OCI-LY7 (cell line): ENCODE measurements at regions not wholly inside any gene's neighbourhood (a gene's known extent, or its start where the extent isn't known, plus 50 kb on each side); places are given as distances from the start of the nearest gene placed in this dataset.

Experiments used
- BruUV-seq: library from RNA; stranded (reverse); fragments of 400-500 nt; replicated peaks from 2 replicates; lab custom pipeline; 2021; lab: Mats Ljungman, UMichigan
- CTCF ChIA-PET: fragments of 300-600 bp; sonication (Branson Sonifier 250); formaldehyde crosslinking; loops from one replicate; lab custom pipeline; 2022; ENCODE audit warnings: antibody characterized with exemption; ENCODE audit not compliant: unreplicated experiment; lab: Charles Lee
- POLR2A ChIA-PET: fragments of 300-600 bp; sonication (Branson Sonifier 250); formaldehyde crosslinking; loops from one replicate; lab custom pipeline; 2022; ENCODE audit warnings: antibody characterized with exemption; lab: Charles Lee
- DNase-seq: peaks from one replicate; pipeline ENCODE4 v3.0.0-alpha.2; 2015; ENCODE audit warnings: low spot score
- H2AFZ ChIP-seq: fragments of 200-600 bp; sonication (generic), shearing (Covaris generic); 2 replicates; pipeline ENCODE4 v1.6.1; 2014; ENCODE audit warnings: mild to moderate bottlenecking, antibody characterized with exemption, low read length, moderate library complexity
- H3K27ac ChIP-seq: fragments of 200-600 bp; sonication (generic); 2 replicates; pipeline ENCODE4 v1.5.1; 2014; ENCODE audit warnings: mixed run types, low read depth, mild to moderate bottlenecking, moderate library complexity, low read length, inconsistent platforms; ENCODE audit not compliant: poor library complexity, severe bottlenecking
- H3K36me3 ChIP-seq: fragments of 200-600 bp; sonication (generic); 2 replicates; pipeline ENCODE4 v1.6.1; 2014; ENCODE audit warnings: mild to moderate bottlenecking, antibody characterized with exemption, low read length, moderate library complexity, mixed read lengths; ENCODE audit not compliant: insufficient read depth
- H3K4me1 ChIP-seq: fragments of 200-600 bp; sonication (generic); 2 replicates; pipeline ENCODE4 v1.5.1; 2014; ENCODE audit warnings: mild to moderate bottlenecking, low read length; ENCODE audit not compliant: insufficient read depth, poor library complexity, severe bottlenecking
- H3K4me2 ChIP-seq: fragments of 200-600 bp; sonication (generic); 2 replicates; pipeline ENCODE4 v1.6.1; 2014; ENCODE audit warnings: mild to moderate bottlenecking, low read length
- H3K4me3 ChIP-seq: fragments of 200-600 bp; sonication (generic); 2 replicates; pipeline ENCODE4 v1.5.1; 2014; ENCODE audit warnings: mild to moderate bottlenecking, low read depth, low read length; ENCODE audit not compliant: poor library complexity, severe bottlenecking
- H3K79me2 ChIP-seq: fragments of 200-600 bp; sonication (generic); 2 replicates; pipeline ENCODE4 v1.6.1; 2016; ENCODE audit warnings: low read depth, mild to moderate bottlenecking, low read length, moderate library complexity, mixed read lengths; ENCODE audit not compliant: insufficient read depth
- H3K9me2 ChIP-seq: fragments of 200-600 bp; sonication (generic); 2 replicates; pipeline ENCODE4 v1.6.1; 2016; ENCODE audit warnings: mild to moderate bottlenecking, low read length, mixed read lengths; ENCODE audit not compliant: insufficient read depth
- H3K9me3 ChIP-seq: fragments of 200-600 bp; sonication (generic); 2 replicates; pipeline ENCODE4 v1.6.1; 2014; ENCODE audit warnings: mild to moderate bottlenecking, mixed run types, low read length, mixed read lengths
- H4K20me1 ChIP-seq: fragments of 200-600 bp; sonication (generic); 2 replicates; pipeline ENCODE4 v1.6.1; 2014; ENCODE audit warnings: mild to moderate bottlenecking, antibody characterized with exemption, low read length, moderate library complexity, mixed read lengths; ENCODE audit not compliant: insufficient read depth
- CTCF ChIP-seq: fragments of 200-600 bp; sonication (generic); conservative IDR thresholded peaks from 2 replicates; pipeline ENCODE4 v1.5.1; 2014; ENCODE audit warnings: mild to moderate bottlenecking, antibody characterized with exemption, low read length, moderate library complexity, mixed read lengths
- EZH2phosphoT487 ChIP-seq: fragments of 200-600 bp; sonication (generic); IDR thresholded peaks from 2 replicates; pipeline ENCODE4 v1.6.1; 2018; ENCODE audit warnings: low read depth, borderline replicate concordance, mild to moderate bottlenecking, mixed run types, antibody characterized with exemption, low read length, moderate library complexity, mixed read lengths
- intact Hi-C: fragments of 100-400 bp; cut with micrococcal nuclease; formaldehyde crosslinking; loops from one replicate; pipeline ENCODE4 v1.10.0; 2022; ENCODE audit not compliant: unreplicated experiment

GRCh38 chr13:91278291-91278690 lies 69.2 kb upstream of the MIR17HG start:
- Histone ChIP-seq H3K9me2 (no peaks in the 10 kb centered on the region), H3K79me2 (no peaks in the 10 kb centered on the region), H3K4me3 (no peak overlapping the region), H2AFZ (no peak overlapping the region), H3K36me3 (no peaks in the 10 kb centered on the region), H4K20me1 (no peaks in the 10 kb centered on the region), H3K27ac (no peak overlapping the region), H3K4me2 (no peak overlapping the region), H3K4me1 (no peaks in the 10 kb centered on the region), H3K9me3 (no peaks in the 10 kb centered on the region)
- POLR2A ChIA-PET, result no interaction called here
- intact Hi-C loops, result no loop called here
- no peak for DNase-seq
- no TSS peak for BruUV-seq
- CTCF ChIA-PET, result no interaction called here
- TF ChIP-seq EZH2phosphoT487 (no peak), CTCF (no peak)

GRCh38 chr13:91278888-91279287 lies 68.6 kb upstream of the MIR17HG start:
- no peak for DNase-seq
- H3K27ac ChIP-seq, result no peak overlapping the region
- no peak overlapping the region for H3K4me3 ChIP-seq
- no peaks in the 10 kb centered on the region for H4K20me1 ChIP-seq
- no peak for TF ChIP-seq CTCF
- TF ChIP-seq EZH2phosphoT487, result no peak
- CTCF ChIA-PET, result no interaction called here
- no peaks in the 10 kb centered on the region for H3K9me2 ChIP-seq
- POLR2A ChIA-PET, result no interaction called here
- H3K9me3 ChIP-seq, result no peaks in the 10 kb centered on the region
- H3K4me1 ChIP-seq, result no peaks in the 10 kb centered on the region
- no peaks in the 10 kb centered on the region for H3K36me3 ChIP-seq
- H3K79me2 ChIP-seq, result no peaks in the 10 kb centered on the region
- BruUV-seq, result no TSS peak
- intact Hi-C loops, result no loop called here
- no peak overlapping the region for H3K4me2 ChIP-seq
- no peak overlapping the region for H2AFZ ChIP-seq

- Histone ChIP-seq H4K20me1 (no peaks in the 10 kb centered on the region), H3K27ac (no peak overlapping the region), H3K36me3 (no peaks in the 10 kb centered on the region), H3K4me1 (no peaks in the 10 kb centered on the region), H3K79me2 (no peaks in the 10 kb centered on the region), H2AFZ (no peak overlapping the region), H3K9me3 (no peaks in the 10 kb centered on the region), H3K4me3 (no peak overlapping the region), H3K9me2 (no peaks in the 10 kb centered on the region), H3K4me2 (no peak overlapping the region)
- intact Hi-C loops, result no loop called here
- no peak for DNase-seq
- CTCF ChIA-PET, result interaction anchor here (1.1 kb wide), 1 partner anchor 21 kb away, joined by 3 read pairs; no protein-coding TSS in a partner anchor
- BruUV-seq, result no TSS peak
- TF ChIP-seq EZH2phosphoT487, result no peak
- TF ChIP-seq CTCF, result no peak
- POLR2A ChIA-PET, result interaction anchor here (0.6 to 1.4 kb wide), 16 partner anchors 10 to 1093 kb away, joined by 3 to 19 read pairs (median 3); no protein-coding TSS in a partner anchor
Observed at GRCh38 chr13:91280801-91281200, 66.7 kb upstream of the MIR17HG start.
